Astrocyte of the spinal cord (primary cell): ENCODE measurements at regions not wholly inside any gene's neighbourhood (a gene's known extent, or its start where the extent isn't known, plus 50 kb on each side); places are given as distances from the start of the nearest gene placed in this dataset.

Experiments
- DNase-seq: peaks from one replicate; pipeline ENCODE4 v3.0.0; 2011; ENCODE audit warnings: low read depth, low spot score
- H3K4me3 ChIP-seq: 2 replicates; pipeline ENCODE4 v1.5.1; 2011; ENCODE audit warnings: low read depth, mild to moderate bottlenecking, low read length, moderate library complexity
- CTCF ChIP-seq: IDR thresholded peaks from 2 replicates; pipeline ENCODE4 v1.5.1; 2012; ENCODE audit warnings: low read depth, mild to moderate bottlenecking, low read length, inconsistent platforms
- in situ Hi-C: cut with HindIII; loops from 2 replicates; pipeline ENCODE4 v1.10.0; 2017; ENCODE audit warnings: low sequenced_read_pairs

DNA sequence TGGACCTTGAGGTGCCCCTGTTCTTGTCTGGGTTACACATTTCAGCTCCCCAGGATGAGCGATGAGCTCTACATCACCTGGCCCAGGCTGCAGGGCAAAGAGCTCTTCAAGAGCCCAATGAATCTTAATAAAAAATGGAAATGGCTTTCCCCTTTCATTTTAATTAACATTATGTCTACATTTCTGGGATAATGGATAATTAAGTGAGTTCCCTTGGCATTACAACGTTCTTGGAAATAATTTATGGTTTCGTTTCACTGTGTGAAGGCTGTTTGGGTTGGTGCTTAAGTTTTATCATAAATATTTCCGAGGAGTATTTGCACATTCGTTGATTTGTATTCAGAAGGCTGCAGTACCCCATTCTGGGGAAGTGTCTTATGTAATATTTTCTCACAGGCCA lies 678.3 kb upstream of the EEF2KMT start:
- no peak for TF ChIP-seq CTCF
- in situ Hi-C loops: no loop called here
- DNase-seq: no peak
- no peak overlapping the region for H3K4me3 ChIP-seq

GRCh38 chr16:5770118-5770517 lies 672.5 kb upstream of the EEF2KMT start:
- TF ChIP-seq CTCF: no peak
- no peak overlapping the region for H3K4me3 ChIP-seq
- DNase-seq: no peak
- in situ Hi-C loops: no loop called here

GRCh38 chr16:5769513-5769912 lies 671.9 kb upstream of the EEF2KMT start:
- TF ChIP-seq CTCF: no peak
- in situ Hi-C loops: no loop called here
- no peak overlapping the region for H3K4me3 ChIP-seq
- DNase-seq: no peak

- in situ Hi-C loops: no loop called here
- TF ChIP-seq CTCF: no peak
- no peak for DNase-seq
- no peak overlapping the region for H3K4me3 ChIP-seq
Measured at GRCh38 chr16:5768445-5768844, 670.9 kb upstream of the EEF2KMT start.

DNA sequence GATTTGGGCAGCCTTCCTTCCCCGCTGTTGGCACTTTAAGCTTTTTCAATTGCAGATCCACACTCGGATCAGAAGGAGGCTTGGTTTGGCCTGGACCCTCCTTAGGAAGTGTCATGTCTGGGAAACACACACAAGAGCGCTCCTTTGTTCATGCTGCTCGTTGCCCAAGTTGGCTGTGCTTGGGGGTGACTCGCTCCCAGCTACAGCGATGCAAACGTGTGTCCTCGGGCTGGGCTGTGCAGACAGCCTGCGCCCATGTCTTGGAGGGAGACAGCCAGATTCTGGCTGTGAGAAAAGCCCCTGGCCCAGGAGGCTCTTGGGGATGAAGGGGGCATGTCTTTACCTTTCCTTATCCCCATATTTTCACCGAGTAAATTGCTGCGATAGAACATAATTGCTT lies 665.6 kb upstream of the EEF2KMT start:
- TF ChIP-seq CTCF: no peak
- in situ Hi-C loops: no loop called here
- DNase-seq: no peak
- no peak overlapping the region for H3K4me3 ChIP-seq

GRCh38 chr16:5762362-5762761 lies 664.8 kb upstream of the EEF2KMT start:
- no peak overlapping the region for H3K4me3 ChIP-seq
- no peak for DNase-seq
- TF ChIP-seq CTCF: no peak
- in situ Hi-C loops: no loop called here

DNA sequence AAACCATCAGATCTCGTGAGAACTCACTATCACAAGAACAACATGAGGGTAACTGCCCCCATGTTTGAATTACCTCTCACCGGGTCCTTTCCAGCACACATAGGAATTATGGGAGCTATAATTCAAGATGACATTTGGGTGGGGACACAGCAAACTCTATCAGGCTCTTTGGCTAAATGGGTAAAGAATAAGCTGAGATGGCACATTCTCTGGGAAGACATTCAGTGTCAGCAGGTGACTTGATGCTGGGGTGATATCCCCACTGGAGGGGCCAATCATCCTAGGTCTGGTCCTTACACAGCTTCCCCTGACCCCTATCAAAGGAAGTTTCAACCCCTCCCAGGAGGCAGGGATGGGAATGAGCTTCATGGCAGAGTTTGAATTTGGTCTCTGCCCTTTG lies 664.0 kb upstream of the EEF2KMT start:
- in situ Hi-C loops: no loop called here
- no peak for TF ChIP-seq CTCF
- no peak overlapping the region for H3K4me3 ChIP-seq
- DNase-seq: no peak
